ENCODE measurements at regions not wholly inside any gene's neighbourhood (a gene's known extent, or its start where the extent isn't known, plus 50 kb on each side); places are given as distances from the start of the nearest gene placed in this dataset.

DNA sequence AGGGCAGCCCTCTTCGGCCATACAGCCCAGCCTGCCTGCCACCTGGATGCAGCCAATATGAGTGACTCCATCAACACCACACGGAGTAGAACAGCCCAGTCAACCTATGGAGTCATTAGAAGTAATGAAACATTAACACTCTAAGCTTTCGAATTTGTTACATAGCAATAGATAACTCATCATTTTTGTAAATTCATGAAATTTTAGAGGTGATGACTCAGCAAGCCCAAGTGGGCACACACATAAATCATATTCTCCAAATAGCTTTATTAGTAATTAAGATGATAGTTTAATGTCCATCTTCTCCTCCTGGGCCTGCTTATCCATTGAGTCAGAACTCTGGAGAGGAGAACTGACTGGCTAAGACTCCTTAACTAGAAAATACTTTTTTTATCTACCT, 335.0 kb upstream of the KCNH8 start:
- DNase-seq, result no peak

DNA sequence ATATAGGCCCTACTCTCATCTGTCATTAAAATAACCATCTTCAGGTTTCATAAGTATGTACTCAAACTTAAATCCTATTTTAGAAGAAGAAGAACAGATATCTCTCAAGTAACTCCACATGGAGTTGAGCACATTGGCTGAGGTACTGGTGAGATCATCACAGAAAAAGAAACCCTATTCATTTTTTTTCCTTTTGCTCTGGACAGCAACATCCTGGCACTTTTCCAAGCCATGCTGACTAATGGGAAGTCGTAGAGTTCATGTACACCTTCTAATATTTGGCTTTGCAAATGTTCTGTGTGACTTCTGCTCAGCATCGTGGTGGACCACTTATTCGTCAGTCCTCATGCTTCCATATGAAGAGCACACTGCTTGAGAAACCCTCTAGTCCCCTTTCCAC, 336.0 kb upstream of the KCNH8 start:
- DNase-seq, result no peak

DNA sequence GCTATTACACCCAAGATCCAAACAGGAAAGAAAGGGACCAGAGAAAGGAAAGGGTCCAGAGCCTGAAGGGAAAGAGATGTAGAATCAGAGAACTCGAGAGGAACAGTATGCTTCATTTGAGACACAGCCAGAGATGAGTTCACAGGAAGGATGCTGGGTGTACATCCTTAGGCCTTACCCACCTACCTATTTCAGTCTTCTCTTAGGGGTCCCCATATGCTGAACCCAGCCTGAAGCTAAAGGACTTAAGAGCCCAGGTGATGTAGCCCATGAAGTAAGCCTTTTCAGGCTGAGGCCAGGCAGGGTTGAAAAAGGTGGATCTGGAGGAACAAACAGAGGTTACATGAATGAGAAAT, 338.0 kb upstream of the KCNH8 start:
- DNase-seq, result no peak

DNA sequence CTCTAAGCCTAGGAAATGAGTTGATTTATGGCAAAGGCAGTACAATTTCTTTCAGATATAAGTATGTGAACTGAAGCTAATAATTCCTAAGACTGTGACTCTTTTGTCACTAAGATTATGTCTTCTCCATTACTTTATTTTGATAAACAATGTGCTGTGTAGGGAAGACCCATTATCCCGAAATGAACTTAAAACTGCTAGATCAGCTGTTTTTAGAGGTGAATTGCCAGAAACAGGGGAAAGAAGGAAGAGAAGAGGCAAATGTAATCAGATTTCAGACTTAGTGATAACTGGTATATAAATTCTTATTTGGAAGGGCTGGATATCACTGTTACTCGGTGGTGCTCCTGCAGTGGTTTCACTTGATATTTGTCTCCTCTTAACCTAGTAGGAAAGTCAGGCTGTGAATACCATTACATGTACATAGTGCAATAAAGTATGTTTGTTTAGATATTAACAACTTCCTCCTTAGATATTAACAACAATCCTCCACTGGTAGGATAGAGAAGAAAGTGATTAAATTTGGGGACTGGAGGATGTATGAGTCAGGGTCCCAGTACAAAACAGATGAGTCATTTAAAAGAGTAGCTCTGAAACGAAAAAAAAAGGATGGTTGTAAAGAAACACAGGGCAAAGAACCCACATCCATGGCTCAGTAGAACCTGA, 338.5 kb upstream of the KCNH8 start:
- DNase-seq, result no peak

DNA sequence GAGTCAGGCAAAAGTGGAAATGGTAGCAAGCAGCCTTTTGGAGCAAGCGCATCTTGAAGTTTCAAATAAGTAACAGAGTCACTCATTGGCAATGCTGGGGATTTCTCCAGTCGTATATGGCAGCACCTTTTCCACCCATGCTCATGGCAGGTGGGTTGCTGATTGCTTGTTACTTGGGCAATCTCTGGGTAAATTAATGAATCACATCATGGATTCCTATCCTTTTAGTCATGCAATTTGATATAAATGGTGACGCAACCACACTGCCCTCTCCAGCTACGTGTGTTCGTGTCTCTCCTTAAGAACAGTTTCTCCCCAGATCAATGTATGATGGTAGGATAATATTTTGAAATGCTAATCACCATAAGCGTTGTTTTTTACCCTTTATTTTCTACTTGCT, 339.9 kb upstream of the KCNH8 start:
- no peak for DNase-seq

DNA sequence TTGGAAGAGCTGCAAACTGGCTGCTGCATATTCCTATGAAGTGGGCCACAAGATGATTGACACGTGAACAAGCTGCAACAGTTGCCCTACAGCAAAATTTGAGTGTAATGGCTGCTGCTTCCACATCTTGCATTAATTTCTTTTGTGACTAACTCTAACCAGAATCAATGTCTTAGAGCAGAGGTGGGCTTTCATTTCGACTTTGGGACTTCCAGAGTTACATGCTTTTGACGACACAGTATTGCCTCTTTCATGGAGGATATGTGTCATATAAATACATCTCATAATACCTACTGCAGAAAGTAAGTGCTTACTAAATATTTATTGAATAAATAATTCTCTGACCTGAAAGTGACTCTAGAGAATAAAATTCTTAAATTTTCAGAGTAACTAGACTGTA, 340.7 kb upstream of the KCNH8 start:
- no peak for DNase-seq

DNA sequence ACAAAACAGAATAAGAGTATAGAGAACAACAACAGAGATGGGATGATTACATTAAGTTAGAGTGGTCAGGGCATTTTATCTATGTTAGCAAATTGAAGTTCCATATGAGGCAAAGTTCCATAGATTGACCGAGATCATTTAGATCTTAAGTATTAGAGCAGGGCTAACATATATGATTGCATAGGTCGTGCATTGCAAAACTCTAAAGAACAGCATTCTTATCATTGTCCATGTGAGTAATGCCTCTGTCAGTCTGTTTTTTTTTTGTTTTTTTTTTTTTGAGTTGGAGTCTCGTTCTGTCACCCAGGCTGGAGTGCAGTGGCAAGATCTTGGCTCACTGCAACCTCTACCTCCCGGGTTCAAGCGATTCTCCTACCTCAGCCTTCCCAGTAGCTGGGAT, 341.7 kb upstream of the KCNH8 start:
- DNase-seq, result no peak

DNA sequence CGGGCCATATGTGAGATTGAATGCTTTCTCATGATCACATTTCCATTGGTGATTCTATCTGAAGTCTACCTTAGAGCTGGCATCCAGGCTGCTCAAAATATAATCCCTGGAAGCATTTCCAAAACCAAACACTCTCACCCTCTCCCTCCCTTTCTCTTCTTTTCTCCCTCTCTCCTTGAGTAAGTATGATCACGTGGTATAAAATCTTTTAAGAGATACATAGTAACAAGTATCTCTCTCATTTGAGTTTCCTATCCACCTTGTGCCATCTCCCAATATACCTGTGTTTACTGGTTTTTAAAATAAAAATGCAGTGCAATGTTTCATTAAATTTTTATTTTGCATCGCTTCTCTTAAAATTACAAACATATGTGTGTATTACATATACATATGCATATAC, 350.9 kb upstream of the KCNH8 start:
- DNase-seq, result no peak

DNA sequence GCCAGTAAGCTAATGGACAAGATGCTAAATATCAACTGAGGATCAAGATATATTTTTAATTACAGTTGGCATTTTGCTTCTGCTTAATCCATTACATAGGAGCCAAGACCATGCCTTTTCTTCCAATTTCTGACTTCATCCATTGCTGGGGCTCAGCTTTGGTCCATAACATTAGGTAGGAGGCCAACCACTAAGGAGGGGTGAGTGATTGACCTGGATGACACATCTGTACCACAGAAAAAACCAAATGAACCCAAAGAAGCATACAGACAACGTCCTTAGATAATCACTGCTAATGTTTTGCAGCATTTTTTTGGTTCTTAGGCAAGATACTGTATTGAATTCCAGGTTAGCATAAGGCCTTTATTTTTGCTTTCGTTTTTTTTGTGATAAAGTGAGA, 353.2 kb upstream of the KCNH8 start:
- DNase-seq, result no peak

DNA sequence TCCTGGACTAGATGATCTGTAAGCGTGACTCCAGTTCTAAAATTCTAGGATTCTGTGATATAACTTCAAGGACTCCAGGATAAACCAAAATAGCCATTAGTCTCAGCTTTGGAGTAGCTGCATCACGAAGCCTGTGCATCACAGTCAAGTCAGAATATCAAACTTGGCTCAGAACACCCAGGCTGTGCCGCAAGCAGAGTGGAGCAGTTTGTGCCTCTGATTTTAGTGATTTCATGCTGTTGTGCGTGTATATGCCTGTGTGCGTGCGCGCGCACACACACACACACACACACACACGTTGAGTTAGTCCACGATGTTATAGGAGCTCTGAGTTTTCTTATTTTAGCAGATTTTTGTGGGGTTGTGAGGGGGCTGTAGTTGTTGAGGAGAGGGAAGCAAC, 356.6 kb upstream of the KCNH8 start:
- no peak for DNase-seq

DNA sequence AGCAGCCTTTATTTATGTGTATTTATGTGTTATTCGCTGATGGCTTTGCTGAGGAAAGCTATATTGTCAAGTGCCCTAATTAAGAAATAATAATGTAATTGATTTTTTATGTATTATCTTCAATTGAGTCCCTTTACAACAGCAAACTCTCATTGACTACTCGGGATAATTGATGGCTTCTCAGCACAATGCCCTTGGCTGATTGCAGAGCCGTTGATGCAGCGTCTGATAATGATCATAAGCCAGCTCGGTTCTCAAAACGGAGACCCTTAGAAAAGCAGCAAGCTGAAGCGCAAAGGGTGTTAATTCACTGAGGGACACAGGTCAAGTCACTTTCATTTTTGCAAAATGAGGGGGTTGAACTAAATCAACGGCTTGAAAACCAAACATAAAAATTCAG, 357.1 kb upstream of the KCNH8 start:
- no peak for DNase-seq

DNA sequence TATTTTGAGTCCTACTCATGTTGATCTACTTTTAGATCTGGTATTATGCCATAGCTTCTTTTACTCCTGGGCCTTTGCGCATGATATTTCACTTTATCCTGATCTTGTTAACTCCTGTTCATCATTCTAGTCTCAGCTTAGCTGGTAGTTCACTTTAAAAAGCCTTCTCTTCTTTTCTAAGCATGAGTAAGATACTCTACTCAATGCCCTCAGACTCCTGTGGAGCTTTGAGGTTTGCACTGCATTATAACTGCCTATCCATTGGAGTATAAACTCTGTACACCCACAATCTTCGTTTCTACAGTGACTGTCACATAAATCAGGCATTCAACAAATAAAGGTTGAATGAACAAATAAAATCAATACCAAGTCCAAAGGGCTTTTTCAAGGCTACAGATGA, 357.9 kb upstream of the KCNH8 start:
- DNase-seq, result no peak

DNA sequence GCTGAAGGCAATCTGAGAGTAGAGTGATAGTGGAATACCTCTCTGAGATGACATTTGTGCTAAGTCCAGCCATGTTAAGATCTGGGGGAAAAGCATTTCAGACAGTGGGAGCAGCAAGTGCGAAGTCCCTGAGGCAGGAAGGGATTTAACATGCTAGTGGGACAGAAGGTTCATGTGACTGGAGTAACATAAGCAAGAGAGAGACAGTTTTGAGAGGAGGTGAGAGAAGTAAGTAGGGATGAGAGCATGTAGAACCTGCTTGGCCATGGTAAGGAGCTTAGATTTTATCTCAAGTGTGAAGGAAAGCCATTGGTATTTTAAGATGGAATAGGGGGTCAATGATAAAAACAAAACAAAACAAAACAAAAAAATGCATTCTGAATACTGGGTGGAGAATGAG, 358.6 kb upstream of the KCNH8 start:
- DNase-seq, result no peak

DNA sequence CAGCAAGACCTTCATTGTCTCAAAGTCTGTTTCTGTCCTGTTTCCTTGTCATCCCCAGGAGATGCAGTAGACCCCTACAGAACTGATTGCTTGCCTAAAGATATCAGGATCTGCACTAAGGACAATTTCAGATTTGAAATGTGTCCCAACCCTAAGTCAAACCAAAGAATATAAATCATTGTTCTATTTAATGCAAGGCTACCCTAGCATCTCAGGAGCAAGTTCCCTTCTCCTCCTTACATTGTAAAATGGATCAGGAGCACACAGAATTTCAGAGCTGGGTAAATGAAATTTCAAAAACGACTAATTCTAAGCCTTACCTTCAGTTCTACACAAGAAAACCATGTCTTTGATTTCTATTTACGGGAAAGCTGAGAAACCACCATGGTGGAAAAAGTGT, 360.9 kb upstream of the KCNH8 start:
- DNase-seq, result no peak

DNA sequence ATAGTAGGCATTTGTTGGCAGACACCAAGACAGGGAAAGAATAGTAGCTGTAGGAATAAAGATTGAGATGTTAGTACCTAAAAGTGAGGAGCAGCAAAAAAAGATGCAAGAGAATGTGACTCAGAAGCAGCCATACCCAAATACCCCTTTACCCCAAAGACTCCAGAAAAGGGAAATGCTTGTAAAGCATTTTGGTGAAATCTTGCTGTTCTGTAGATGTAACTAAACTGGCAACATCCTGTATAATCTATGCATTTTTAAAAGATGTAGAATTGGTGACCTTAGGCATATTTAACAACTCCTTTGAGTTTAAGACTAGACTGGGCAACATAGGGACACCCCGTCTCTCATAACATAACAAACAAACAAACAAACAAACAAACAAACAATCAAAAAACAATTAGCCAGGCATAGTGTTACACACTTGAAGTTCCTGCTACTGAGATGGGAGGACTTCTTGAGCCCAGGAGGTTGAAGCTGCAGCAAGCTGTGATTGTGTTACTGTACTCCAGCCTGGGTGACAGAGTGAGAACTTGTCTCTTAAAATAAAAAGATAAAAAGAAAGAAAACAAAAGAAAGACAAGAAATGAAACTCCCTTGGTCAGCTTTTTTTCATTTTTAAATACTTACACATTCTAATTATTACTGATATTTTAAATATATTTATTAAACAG, 361.5 kb upstream of the KCNH8 start:
- no peak for DNase-seq

DNA sequence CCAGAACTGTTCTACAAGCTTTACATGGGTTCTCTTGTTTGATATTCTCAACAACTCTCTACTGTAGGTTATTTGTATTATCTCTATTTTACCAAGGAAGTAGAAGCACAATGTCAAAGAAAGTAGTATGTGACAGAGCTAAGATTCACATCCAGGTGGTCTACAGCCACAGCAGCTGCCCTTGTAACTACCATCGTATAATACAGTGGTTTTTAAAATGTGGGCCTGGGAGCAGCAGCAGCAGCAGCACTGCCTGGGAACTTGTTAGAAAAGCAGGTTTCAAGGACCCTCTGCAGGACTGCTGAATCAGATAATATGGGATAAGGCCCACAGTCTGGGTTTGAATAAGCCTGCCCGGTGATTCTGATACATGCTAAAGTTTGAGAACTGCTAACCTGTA, 357.1 kb upstream of the SATB1 start:
- no peak for DNase-seq

DNA sequence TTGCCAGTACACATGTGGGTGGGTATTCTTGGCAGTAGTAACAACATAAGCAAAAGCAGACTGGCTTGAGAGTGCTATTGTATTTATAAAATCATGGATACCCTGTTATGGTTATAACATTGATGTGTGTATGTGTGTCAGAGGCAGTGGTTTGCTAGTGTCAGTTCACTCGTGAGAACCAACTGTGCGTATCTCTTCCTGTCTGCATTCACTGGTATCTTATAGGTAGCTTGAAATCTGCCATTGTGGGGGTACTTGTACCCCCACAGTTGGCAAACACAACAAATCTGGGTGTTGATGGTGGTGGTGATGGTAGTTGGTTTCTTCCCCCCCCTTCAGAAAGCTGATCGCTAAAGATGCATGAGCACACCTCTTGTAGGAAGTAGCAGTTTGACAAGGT, 355.8 kb upstream of the SATB1 start:
- DNase-seq, result no peak

DNA sequence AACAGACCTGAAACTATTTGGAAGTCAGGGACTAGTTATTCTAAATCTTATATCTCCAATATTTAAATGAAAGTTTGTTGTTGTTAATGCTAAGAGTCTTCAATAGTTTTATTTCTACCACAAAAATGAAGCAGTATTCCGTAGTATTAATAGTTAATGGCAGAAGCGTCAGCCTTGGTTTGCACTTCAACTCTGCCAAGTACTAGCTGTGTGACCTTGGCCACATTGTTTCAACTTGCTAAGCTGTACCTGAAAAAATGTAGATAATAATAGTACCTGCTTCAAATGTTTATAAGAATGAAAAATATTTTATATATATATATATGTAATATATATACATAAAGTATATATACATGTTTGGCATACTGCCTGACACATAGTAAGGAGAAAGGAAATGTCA, 354.6 kb upstream of the SATB1 start:
- no peak for DNase-seq

DNA sequence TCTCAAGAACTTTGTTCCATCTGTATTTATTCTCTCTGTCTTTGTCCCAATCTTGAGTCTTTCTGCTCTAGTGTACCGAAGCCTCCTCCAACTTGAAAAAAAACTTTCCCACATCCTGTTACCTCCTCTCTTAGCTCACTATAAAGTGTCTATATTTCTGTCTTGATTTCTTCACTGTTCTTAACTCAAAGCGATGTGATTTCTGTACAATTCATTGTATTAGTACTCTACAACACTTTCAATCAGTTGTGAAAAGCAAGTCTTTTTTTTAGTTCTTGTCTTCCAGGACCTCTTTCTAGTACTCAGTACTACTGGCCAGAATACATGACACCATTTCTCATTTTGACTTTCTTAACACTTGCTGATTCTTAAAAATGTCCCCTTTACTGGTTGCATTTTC, 353.5 kb upstream of the SATB1 start:
- no peak for DNase-seq

DNA sequence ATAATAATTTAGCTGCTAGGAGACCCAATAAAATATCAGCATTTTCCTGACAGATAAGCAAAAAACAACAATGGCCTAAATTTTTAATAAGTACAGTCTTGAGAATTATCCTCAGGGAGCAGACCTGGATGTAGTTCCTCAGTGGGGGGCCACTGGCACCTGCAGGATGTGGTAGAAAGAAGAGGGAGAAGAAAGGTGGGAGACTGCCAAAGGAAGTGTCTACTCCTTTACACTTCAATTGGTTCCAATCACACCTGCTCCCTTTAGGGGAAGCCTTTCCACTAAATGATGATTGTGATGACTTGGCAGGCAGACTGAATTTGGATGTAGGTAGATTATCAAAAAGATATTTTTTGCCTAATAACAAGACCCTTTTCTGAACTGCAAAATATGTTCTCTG, 353.0 kb upstream of the SATB1 start:
- DNase-seq, result no peak

DNA sequence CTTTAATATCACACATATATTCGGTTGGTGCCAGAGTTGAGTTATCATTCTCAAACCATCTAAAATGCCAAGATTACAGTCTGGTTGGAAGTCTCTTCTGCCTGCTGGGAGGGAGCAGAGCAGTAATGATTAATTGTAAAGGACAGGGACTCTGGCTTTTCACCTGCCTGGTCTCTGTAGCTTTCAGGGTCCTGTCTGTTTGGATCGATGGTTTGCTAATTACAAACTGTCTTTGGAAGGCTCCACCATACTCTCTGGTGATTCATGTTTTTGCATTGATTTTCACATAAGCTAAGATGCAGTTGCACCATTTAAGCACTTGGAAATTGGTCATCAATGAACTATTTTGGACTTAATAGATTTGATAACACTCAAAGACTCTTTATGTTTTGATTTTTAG, 350.4 kb upstream of the SATB1 start:
- no peak for DNase-seq

DNA sequence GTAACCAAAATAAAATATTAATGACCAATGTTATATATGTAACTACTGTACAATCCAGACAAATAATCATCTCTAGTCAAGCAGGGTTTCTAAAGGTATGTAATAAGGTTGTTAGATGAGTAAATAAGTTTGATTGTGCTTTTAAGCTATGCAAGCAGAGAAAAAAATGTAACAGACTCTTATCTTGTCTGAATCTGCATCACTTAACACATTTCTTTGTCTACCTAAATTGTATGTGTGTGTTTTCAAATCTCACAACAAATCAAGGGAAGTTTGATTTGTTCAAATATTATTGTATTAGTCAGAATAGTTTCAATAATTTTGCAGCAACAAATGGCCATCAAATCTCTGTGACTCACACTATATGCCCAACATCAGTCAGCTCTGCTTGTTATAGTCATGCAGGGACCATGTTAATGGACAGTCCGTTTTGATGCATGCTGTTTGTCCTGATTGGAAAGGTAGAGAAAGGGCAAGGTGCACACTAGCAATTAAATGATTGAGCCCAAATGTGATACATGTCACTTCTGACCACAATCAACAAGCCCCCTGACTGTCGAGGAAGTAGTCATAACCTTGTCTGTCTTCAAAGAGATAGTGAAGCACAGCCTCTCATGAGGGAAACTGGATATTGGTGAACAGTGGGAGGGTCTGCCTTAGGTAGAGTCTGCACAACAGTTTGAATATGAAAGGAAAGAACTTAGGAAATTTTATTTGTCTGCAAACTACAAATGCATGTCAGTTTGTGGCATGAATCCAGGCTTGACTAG, 349.4 kb upstream of the SATB1 start:
- DNase-seq, result no peak

DNA sequence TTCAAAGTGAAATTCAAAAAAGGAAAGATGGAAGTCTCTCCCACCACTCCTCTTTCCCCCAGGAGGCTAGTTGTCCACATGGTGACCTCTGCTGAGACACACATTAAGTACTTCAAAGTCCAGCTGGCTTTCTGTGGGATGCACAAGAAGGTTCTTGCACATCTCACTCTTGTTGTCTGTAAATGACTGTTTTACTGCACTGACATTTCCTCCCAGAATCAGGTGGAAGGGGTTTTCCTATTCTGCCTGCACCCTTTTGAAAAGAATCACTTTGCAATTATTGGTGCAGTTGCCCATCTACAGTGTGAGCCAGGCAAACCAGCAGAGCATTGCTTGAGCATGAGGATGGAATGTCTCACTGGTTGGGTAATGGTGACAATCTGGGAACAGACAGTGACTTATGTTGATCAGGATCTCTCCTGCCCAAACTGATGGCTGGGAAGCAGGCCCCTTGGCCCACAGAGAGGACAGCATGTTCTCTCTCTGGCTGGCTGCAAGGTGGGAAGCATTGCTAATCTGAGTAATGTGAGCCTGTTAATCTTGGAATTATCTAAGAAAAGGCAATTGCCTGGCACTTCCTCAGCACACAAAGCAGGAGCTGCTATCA, 347.7 kb upstream of the SATB1 start:
- DNase-seq, result no peak

DNA sequence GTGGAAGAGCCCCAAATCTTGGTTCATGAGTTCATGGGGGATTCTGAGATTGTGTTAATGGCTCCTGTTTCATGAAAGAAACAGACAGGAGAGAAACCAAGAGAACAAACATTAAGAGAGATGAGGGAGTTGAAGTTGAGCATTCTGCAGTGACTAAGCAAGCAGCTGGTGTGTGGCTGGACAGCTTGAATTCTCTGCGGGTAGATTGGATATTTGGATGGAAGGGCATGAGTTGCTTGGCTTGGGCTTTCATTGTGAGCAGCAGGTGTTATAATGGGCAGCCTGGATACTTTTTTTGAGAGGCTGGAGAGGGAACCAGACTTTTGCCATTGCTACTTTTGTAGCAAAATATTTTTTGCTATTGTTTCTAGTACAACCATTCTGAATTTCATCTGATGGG, 346.8 kb upstream of the SATB1 start:
- no peak for DNase-seq

Measured in activated CD4-positive, alpha-beta T cell treated with anti-CD3 and anti-CD28 coated beads for 48 hours (primary cell).